ENCODE measurements at regions not wholly inside any gene's neighbourhood (a gene's known extent, or its start where the extent isn't known, plus 50 kb on each side); places are given as distances from the start of the nearest gene placed in this dataset.

GRCh38 chr17:55620023-55620422 lies 102.6 kb downstream of the TMEM100 start:
- H3K4me3 ChIP-seq (ENCODE audit: low read depth in 1 of 5, low read length in 5 of 5) = no peak overlapping the region
- H3K9me3 ChIP-seq (ENCODE audit: control insufficient read depth in 5 of 5, low read length in 5 of 5) = no peaks in the 10 kb centered on the region
- H3K4me1 ChIP-seq (ENCODE audit: control insufficient read depth in 5 of 5, insufficient read depth in 5 of 5, low read length in 5 of 5) = peaks cover 2 to 36% (median 29%) of the 10 kb centered on the region in 5 donors
- no peaks in the 10 kb centered on the region for H3K27me3 ChIP-seq (ENCODE audit: control insufficient read depth in 5 of 5, insufficient read depth in 4 of 5, low read length in 5 of 5)
- H3K36me3 ChIP-seq (ENCODE audit: control insufficient read depth in 5 of 5, insufficient read depth in 5 of 5, low read length in 5 of 5) = no peaks in the 10 kb centered on the region
- H3K9ac ChIP-seq (ENCODE audit: low read length in 5 of 5) = no peak overlapping the region
- no peak overlapping the region for H3K27ac ChIP-seq (ENCODE audit: low read depth, low read length)

GRCh38 chr17:55617441-55617840 lies 105.2 kb downstream of the TMEM100 start:
- no peaks in the 10 kb centered on the region for H3K36me3 ChIP-seq (ENCODE audit: control insufficient read depth in 5 of 5, insufficient read depth in 5 of 5, low read length in 5 of 5)
- no peak overlapping the region for H3K4me3 ChIP-seq (ENCODE audit: low read depth in 1 of 5, low read length in 5 of 5)
- H3K9me3 ChIP-seq (ENCODE audit: control insufficient read depth in 5 of 5, low read length in 5 of 5) = no peaks in the 10 kb centered on the region

GRCh38 chr17:55614061-55614460 lies 102.8 kb upstream of the SMIM36 start:
- H3K36me3 ChIP-seq (ENCODE audit: control insufficient read depth in 5 of 5, insufficient read depth in 5 of 5, low read length in 5 of 5) = no peaks in the 10 kb centered on the region
- H3K9ac ChIP-seq (ENCODE audit: low read length in 5 of 5) = no peak overlapping the region
- H3K27me3 ChIP-seq (ENCODE audit: control insufficient read depth in 5 of 5, insufficient read depth in 4 of 5, low read length in 5 of 5) = no peaks in the 10 kb centered on the region
- H3K4me3 ChIP-seq (ENCODE audit: low read depth in 1 of 5, low read length in 5 of 5) = no peak overlapping the region
- peak overlapping the region; percentile 14 for H3K27ac ChIP-seq (ENCODE audit: low read depth, low read length)
- H3K9me3 ChIP-seq (ENCODE audit: control insufficient read depth in 5 of 5, low read length in 5 of 5) = no peaks in the 10 kb centered on the region
- peaks cover 0 to 41% (median 17%) of the 10 kb centered on the region in 5 donors for H3K4me1 ChIP-seq (ENCODE audit: control insufficient read depth in 5 of 5, insufficient read depth in 5 of 5, low read length in 5 of 5)

More at GRCh38 chr17:55617441-55617840, 105.2 kb downstream of the TMEM100 start:
- Histone ChIP-seq H3K27ac (ENCODE audit: low read depth, low read length) (no peak overlapping the region), H3K4me1 (ENCODE audit: control insufficient read depth in 5 of 5, insufficient read depth in 5 of 5, low read length in 5 of 5) (peaks cover 2 to 36% (median 20%) of the 10 kb centered on the region in 5 donors), H3K9ac (ENCODE audit: low read length in 5 of 5) (no peak overlapping the region), H3K27me3 (ENCODE audit: control insufficient read depth in 5 of 5, insufficient read depth in 4 of 5, low read length in 5 of 5) (no peaks in the 10 kb centered on the region)

GRCh38 chr17:55612691-55613141 lies 101.5 kb upstream of the SMIM36 start:
- Histone ChIP-seq H3K9ac (ENCODE audit: low read length in 5 of 5) (no peak overlapping the region), H3K27ac (ENCODE audit: low read depth, low read length) (peak overlapping the region; percentile 43), H3K27me3 (ENCODE audit: control insufficient read depth in 5 of 5, insufficient read depth in 4 of 5, low read length in 5 of 5) (no peaks in the 10 kb centered on the region), H3K4me1 (ENCODE audit: control insufficient read depth in 5 of 5, insufficient read depth in 5 of 5, low read length in 5 of 5) (peaks cover 0 to 41% (median 24%) of the 10 kb centered on the region in 5 donors), H3K9me3 (ENCODE audit: control insufficient read depth in 5 of 5, low read length in 5 of 5) (no peaks in the 10 kb centered on the region), H3K36me3 (ENCODE audit: control insufficient read depth in 5 of 5, insufficient read depth in 5 of 5, low read length in 5 of 5) (no peaks in the 10 kb centered on the region), H3K4me3 (ENCODE audit: low read depth in 1 of 5, low read length in 5 of 5) (peak overlapping the region in 1 of 5 donors; percentile 25)

DNA sequence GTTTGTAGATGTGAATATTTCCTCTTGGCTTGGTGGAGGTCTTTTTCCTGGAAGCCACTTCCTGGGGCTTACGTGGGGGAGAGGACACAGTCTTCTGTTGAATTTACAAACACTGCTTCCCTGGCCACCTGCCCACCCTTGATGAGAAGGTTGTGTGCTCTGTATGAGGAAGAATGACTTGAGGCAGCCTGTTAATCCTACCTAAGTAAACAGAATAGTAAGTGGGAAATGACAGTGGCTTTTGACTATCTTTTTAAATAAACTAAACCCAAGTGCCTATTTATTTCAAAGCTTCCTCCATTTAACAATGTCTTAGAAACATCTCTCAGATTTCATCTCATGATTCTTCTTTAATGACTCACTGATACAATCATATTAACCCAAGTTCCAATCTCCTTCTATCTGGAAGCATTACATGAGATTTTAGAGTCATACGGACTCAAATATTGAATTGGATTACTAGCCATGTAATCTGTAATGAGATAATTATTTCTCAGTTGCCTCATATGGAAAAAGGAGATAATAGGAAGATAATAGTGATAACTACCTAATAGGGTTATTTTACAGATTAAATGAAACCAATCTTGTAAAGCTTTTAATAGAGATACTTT lies 96.6 kb upstream of the SMIM36 start:
- H3K27me3 ChIP-seq (ENCODE audit: control insufficient read depth in 5 of 5, insufficient read depth in 4 of 5, low read length in 5 of 5) = no peaks in the 10 kb centered on the region
- H3K27ac ChIP-seq (ENCODE audit: low read depth, low read length) = peak overlapping the region; percentile 43
- H3K9me3 ChIP-seq (ENCODE audit: control insufficient read depth in 5 of 5, low read length in 5 of 5) = no peaks in the 10 kb centered on the region
- H3K9ac ChIP-seq (ENCODE audit: low read length in 5 of 5) = no peak overlapping the region
- peaks cover 0 to 34% (median 16%) of the 10 kb centered on the region in 5 donors for H3K4me1 ChIP-seq (ENCODE audit: control insufficient read depth in 5 of 5, insufficient read depth in 5 of 5, low read length in 5 of 5)
- H3K4me3 ChIP-seq (ENCODE audit: low read depth in 1 of 5, low read length in 5 of 5) = no peak overlapping the region
- no peaks in the 10 kb centered on the region for H3K36me3 ChIP-seq (ENCODE audit: control insufficient read depth in 5 of 5, insufficient read depth in 5 of 5, low read length in 5 of 5)

DNA sequence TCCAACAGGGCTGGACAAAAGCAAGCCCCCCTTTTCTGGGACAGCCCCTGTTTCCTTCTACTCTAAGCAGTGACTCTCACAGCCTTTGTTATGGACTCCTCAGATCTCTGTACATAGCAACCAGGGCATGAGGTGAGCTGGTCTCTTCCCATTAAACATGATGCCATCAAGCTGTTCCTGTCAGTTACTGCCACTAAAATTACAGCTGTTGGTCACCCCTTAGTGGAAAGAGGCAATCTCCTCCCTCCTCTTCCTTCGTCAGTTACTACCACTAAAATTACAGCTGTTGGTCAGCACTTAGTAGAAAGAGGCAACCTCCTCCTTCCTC lies 95.2 kb upstream of the SMIM36 start:
- Histone ChIP-seq H3K9ac (ENCODE audit: low read length in 5 of 5) (no peak overlapping the region), H3K27ac (ENCODE audit: low read depth, low read length) (no peak overlapping the region), H3K36me3 (ENCODE audit: control insufficient read depth in 5 of 5, insufficient read depth in 5 of 5, low read length in 5 of 5) (no peaks in the 10 kb centered on the region), H3K4me3 (ENCODE audit: low read depth in 1 of 5, low read length in 5 of 5) (no peak overlapping the region), H3K4me1 (ENCODE audit: control insufficient read depth in 5 of 5, insufficient read depth in 5 of 5, low read length in 5 of 5) (peaks cover 0 to 30% (median 18%) of the 10 kb centered on the region in 5 donors), H3K27me3 (ENCODE audit: control insufficient read depth in 5 of 5, insufficient read depth in 4 of 5, low read length in 5 of 5) (no peaks in the 10 kb centered on the region), H3K9me3 (ENCODE audit: control insufficient read depth in 5 of 5, low read length in 5 of 5) (no peaks in the 10 kb centered on the region)

DNA sequence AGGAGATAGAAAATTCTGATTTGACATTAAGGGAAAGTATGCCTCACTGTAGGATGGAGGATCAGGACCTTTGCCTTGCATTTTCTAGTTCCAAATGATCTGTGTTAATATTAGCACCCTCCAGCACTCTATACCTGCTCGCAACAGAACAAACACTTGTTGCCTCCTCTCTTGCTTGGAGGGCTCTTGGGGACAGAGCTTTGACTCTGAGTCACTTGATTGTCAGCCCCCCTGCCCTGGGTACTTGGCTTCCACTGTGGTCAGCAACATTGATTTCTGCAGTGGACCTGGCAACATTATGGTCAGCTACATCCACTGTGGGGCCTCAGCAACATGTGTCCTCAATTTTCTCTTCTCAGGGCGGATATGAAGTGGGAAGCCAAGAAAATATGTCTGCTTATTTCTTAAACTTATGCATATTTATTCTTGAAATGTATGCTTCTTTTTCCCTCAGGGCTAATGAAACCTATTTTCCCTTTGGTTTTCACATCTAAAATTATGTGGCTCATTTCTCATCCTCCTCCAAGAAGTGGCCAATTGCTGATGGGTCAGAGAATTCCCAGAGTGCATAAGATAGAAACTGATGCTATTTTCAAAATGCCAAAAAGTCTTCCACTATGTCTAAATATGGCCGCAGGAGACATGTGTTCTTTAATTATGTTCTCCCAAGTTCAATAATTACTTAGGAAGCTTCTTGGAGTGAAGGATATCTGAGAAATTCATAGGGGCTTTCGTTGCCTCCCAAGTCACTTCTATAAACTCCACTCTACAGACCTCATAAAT lies 94.6 kb upstream of the SMIM36 start:
- Histone ChIP-seq H3K27me3 (ENCODE audit: control insufficient read depth in 5 of 5, insufficient read depth in 4 of 5, low read length in 5 of 5) (no peaks in the 10 kb centered on the region), H3K27ac (ENCODE audit: low read depth, low read length) (no peak overlapping the region), H3K4me3 (ENCODE audit: low read depth in 1 of 5, low read length in 5 of 5) (no peak overlapping the region), H3K9ac (ENCODE audit: low read length in 5 of 5) (no peak overlapping the region), H3K36me3 (ENCODE audit: control insufficient read depth in 5 of 5, insufficient read depth in 5 of 5, low read length in 5 of 5) (no peaks in the 10 kb centered on the region), H3K9me3 (ENCODE audit: control insufficient read depth in 5 of 5, low read length in 5 of 5) (peaks cover 0 to 2% (median 0%) of the 10 kb centered on the region in 5 donors), H3K4me1 (ENCODE audit: control insufficient read depth in 5 of 5, insufficient read depth in 5 of 5, low read length in 5 of 5) (peaks cover 0 to 30% (median 15%) of the 10 kb centered on the region in 5 donors)

DNA sequence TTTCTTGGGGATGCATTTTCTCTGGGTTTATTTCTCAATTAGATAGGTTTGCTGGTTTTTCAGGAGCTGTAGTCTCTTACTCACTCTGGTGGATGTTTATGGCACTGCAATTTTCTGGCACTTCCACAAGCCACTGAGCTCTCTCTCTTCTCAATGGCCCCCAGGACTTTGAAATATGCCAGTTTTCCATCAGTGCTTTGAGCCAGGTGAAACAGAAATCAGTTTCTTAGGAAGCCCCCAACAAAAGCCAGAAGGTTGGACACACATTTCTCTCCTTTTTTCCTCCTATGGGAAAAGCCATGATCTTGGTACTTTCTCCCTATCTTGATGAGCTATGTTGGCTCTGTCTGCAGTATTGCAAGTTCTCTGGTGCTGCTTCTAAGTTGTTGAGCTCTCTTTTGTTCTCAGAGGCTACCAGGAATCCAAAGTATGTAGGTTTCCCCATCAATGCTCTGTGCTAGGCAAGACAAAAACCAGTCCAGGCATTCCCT lies 90.7 kb upstream of the SMIM36 start:
- H3K27me3 ChIP-seq (ENCODE audit: control insufficient read depth in 5 of 5, insufficient read depth in 4 of 5, low read length in 5 of 5) = no peaks in the 10 kb centered on the region
- H3K9me3 ChIP-seq (ENCODE audit: control insufficient read depth in 5 of 5, low read length in 5 of 5) = peaks cover 0 to 22% (median 11%) of the 10 kb centered on the region in 5 donors
- no peak overlapping the region for H3K9ac ChIP-seq (ENCODE audit: low read length in 5 of 5)
- peaks cover 0 to 2% (median 0%) of the 10 kb centered on the region in 5 donors for H3K36me3 ChIP-seq (ENCODE audit: control insufficient read depth in 5 of 5, insufficient read depth in 5 of 5, low read length in 5 of 5)
- no peak overlapping the region for H3K27ac ChIP-seq (ENCODE audit: low read depth, low read length)
- H3K4me3 ChIP-seq (ENCODE audit: low read depth in 1 of 5, low read length in 5 of 5) = no peak overlapping the region
- peaks cover 0 to 6% (median 5%) of the 10 kb centered on the region in 5 donors for H3K4me1 ChIP-seq (ENCODE audit: control insufficient read depth in 5 of 5, insufficient read depth in 5 of 5, low read length in 5 of 5)

DNA sequence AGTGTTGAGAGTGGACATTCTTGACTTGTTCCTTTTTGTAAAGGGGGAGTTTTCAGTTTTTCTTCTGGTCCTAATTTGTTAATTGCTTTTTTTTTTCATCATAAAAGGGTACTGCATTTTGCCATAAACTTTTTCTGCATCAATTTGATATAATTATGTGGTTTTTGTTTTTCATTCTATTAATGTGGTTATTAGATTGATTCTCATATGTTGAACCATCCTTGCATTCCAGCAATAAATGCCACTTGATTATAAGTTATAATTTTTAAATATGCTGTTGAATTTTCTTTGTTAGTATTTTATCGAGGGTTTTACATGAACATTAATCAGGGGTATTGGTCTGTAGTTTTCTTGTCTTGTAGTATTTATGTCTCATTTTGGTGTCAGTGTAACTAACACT lies 87.2 kb upstream of the SMIM36 start:
- Histone ChIP-seq H3K36me3 (ENCODE audit: control insufficient read depth in 5 of 5, insufficient read depth in 5 of 5, low read length in 5 of 5) (peaks cover 0 to 2% (median 0%) of the 10 kb centered on the region in 5 donors), H3K9ac (ENCODE audit: low read length in 5 of 5) (no peak overlapping the region), H3K27me3 (ENCODE audit: control insufficient read depth in 5 of 5, insufficient read depth in 4 of 5, low read length in 5 of 5) (no peaks in the 10 kb centered on the region), H3K4me3 (ENCODE audit: low read depth in 1 of 5, low read length in 5 of 5) (no peak overlapping the region), H3K9me3 (ENCODE audit: control insufficient read depth in 5 of 5, low read length in 5 of 5) (peaks cover 0 to 22% (median 11%) of the 10 kb centered on the region in 5 donors), H3K4me1 (ENCODE audit: control insufficient read depth in 5 of 5, insufficient read depth in 5 of 5, low read length in 5 of 5) (peaks cover 0 to 6% (median 4%) of the 10 kb centered on the region in 5 donors), H3K27ac (ENCODE audit: low read depth, low read length) (no peak overlapping the region)
